NCI-H146 treated with DMSO at 0.1 percent for 48 hours (cell line): ENCODE measurements at regions not wholly inside any gene's neighbourhood (a gene's known extent, or its start where the extent isn't known, plus 50 kb on each side); places are given as distances from the start of the nearest gene placed in this dataset.

Experiments
- DNase-seq: peaks from one replicate; lab custom pipeline; 2025; ENCODE audit not compliant: unreplicated experiment; lab: John Stamatoyannopoulos, UW

DNA sequence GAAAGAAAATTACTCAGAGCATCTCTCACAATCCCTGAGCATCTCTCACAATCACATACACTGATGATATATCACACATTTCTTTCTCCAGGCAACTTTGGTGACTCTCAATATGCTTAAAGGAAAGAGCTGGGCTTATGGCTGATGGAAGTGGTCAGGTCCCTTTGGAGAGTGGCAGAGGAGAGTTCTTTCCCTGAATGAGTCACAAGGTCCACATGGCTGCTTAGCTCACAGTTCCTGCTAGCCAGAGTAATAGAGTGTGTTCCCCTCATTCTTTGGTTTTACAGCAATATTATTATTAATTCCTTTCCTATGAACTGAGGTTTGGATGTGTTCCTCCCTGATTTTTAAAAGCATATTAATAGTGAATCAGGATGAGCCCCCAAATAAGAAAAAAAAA is 287.4 kb downstream of the C7orf25 start:
- DNase-seq = no peak

DNA sequence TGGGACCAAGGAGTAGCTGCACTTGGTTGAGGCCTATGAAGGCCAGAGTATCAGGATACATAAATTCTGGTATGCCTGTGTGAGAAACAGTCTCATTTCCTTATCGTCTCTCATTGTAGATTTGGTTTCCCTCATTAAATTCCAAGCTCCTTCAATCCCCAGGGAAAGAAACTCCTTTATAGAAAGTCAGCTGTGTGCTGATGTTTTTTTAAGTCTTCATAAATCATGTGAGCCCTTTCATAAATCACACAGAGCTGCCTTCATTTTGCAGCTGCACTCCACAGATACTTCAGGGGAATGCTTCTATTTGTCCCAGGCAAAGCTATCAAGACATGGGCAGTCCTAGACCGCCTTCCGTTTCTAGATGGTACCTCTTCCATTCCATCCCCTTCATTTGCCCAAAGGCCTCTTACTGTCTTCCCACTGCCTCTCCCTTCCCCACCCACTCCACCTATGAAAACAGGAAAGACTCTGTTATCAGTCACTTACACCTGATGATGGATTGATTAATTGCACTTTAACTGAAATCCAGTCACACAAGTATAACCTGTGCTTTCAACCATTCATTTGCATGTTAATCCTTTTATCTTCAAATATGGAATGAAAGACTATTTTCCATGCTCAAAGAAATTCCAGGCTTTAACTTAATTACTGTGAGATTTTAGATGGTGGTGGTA is 290.2 kb downstream of the C7orf25 start:
- no peak for DNase-seq

DNA sequence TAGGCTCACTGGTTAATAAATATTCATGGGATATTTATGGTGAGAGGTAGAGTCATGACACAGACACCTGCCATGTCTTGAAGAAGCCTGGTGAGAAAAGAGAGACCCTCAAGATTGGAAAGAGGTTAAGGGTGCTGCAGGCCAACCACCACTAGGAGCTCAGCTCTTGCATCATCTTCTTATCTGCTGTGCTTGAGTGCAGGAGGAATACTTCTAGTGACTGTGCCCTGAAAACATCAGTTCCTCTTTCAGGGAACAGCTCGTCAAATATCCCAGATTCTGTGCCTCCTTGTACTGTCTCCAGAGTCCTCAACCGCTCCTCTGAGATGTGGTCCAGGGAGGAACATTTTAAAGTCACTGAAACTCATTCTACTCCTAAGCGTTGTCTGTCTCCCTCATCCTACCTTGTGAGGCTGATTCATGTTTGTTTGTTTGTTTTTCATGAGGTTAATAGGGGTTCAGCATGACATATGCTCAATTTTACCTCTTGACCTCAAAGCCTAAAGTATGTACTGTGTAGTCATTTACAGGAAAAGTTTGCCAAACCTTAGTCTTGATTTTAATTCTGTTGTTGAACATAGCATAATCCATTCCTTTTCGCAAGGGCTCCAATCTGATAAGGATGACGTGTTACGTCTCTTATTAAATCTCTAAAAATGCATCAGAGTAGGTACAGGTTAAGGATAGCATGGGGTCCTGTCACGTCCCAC is 293.1 kb downstream of the C7orf25 start:
- no peak for DNase-seq

DNA sequence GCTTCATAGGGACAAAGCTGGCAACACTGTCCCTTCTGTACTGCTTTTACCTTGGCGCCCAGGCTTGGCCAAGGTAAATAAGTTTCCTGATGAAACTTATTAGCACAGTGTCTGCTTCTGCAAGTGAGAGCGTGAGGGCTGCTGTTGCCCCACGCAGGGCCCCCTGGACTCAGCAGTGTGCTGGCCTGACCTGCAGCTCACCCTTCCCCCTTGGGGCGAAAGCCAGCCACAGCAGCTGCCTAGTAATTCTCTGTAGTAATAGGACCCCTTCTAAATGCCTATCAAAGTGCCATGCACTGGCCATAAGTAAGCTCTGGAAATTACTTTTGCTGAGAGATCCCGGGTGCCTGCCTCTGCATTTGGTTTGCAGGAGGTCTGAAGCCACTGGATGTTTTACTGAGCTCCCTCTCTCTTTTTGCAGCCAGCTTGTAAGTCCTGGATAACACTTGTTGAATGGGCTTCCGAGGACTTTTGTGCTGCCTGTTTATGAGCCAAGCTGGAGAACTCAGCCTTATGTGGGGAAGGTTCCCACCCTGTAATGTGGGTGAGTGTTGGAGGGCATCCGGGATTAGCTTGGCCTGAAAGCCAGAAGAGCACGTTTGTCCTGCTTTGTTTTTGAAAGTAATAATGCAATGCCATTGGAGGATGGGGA is 293.9 kb downstream of the C7orf25 start:
- DNase-seq = no peak

DNA sequence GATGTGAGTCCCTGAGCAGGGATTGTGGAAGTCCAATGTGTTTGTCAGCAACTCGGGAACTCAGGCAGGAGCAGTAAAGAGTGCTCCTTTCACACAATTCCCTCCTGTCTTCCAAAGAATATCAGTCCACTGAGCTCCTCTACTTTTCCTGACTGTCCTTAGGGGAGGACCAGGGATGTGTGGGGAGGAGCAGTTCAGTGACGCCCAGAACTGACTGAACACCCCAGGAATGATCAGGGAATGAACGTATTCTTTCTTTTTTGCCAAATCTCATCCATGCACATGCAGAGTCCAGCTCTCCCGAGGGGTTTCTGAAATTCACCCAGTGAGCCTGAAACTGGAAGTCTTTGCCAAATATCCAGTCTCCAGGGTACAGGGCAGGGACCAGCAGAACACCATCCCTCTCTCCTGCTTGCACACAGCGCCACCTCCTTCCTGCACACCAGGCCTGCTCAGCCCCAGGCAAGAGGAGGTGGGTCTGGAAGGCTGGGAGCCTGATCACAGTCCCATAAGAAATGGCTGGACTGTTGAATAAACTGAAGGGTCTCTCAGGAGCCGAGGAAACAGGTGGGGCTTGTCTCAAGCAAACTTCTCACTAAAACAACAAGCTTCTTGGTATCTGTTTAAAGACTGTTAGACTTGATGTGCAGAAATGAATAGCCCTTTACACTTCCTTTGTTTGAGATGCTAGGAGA is 294.7 kb downstream of the C7orf25 start:
- no peak for DNase-seq

DNA sequence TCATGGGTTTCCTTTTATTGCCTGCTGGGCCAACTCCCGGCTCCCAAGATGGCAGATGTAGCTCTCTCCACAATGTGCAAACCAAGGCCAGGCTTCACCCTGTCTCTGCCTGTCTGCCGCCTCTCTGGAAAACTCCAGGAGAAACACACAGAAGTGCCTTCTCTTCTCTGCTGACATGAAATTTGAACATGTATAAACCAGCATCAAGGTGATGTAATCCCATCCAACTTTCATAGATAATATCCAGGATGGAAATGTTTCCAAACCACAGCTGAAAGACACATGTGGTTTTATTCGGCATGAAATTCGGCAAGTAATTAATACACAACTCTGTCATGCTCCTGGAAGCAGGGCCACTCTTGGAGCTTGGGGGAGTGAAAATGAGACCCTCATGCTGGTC is 297.2 kb downstream of the C7orf25 start:
- no peak for DNase-seq

DNA sequence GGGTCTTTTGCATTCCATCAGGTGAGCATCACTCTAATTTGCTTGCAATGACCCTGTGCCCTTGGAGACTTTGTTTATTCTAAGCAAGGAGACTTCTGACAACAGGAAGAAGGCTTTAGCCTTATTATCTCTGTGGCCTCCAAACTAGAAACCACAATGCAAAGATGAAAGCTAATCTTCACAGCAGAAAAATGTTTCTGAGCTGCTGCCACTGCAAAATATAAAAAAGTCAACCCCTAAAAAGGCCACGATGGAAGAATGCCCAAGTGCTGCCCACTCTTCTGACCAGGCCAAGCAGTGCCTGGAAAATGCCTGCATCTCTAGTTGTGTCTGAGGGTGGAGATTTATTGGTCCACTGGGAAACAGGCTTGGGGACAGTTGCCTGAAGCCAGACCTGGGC is 299.9 kb downstream of the C7orf25 start:
- DNase-seq = no peak

DNA sequence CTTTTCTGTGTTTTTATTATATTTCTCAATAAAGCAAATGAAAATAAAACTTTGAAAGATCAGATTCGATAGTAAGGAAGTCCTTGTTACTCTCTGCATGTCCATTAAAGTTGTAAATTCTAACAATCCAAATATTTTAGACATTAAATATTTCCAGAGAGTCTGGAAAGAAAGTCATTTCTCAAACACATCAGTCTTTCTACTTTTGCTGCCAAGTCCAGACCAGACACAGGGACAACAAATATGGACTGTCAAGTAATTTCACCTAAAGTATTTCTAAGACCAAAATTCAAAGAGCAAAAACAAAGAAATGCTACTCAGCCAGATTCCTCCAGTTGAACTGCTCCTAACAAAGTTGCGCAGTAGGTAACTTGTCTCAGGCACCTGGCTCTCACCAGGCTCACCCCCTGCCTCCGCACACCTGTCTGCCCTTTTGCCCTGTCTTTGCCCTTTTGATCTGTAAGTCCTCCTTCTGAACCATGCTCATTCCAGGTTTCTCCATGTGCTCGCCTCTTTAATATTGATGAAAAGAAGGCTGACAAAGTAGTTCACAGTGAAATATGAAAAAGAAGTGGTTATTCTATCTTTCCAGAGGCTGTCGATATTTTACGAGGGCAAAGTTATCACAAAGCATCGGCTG is 300.5 kb downstream of the C7orf25 start:
- no peak for DNase-seq

DNA sequence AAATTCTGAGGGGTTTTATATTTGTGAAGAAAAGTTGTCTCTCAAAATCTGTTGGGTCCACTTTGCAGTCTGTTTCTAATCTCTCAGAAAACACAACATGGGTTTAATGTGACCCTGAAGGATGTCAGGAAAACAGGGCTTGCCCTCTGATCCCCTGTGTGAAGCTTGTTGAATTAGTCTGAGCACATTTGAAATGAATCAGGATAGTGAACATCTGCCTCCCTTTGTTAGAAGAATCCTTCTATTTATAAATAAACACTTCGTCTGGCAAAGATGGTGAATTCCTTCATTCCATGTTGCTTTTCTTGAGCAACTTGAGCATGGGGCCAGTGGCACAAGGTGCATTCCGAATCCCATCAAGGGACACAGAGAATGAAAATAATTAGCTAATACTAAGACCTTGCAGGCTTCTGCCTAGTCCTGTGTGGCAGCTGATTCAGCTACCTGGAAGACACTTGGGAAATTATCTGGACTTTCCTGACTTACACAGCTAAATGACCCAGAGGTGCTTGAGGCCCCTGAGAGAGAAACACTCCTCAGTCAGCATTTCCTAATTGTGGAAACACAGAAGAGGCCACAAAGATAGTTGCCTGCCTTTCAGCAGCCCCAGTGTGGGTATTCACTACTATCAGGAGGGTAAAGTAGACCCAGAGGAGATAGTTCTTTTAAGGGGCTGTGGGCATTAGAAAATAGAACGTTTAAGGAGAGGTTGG is 305.5 kb downstream of the C7orf25 start:
- DNase-seq = no peak

DNA sequence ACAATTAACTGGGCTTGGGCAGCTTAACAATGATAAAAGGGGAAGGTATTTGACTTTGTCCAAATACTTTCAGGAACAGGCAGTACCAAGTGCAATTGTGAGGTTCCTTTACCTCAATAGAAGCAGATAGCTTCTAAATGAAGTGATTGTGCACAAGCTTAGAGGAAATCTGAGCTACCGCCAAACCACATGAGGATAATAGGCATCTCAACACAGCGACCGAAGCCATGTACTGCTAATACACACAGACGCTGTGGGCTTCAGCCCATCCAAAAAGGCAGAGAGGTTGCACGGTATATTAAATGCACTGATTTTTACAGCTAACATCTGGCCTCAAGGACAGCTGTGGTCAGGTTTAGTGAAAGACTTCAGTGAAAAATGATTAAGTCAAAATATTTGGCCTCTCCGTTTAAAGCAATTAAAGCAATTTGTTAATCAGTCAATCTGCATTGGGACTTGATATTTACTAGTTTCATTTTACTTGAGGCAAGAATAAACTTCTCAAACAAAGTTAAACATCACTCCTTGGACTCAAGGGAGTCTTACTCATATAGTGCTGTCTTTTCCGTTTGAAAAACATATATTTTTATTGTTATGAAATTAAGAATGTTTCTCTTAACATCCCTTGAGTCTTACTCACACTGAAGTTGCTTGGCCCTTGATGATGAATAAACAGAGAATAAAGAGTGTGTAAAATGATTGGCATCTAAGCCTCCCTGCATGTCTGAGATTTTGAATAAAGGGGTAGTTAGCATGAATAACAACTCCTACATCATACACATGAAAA is 306.3 kb downstream of the C7orf25 start:
- no peak for DNase-seq

DNA sequence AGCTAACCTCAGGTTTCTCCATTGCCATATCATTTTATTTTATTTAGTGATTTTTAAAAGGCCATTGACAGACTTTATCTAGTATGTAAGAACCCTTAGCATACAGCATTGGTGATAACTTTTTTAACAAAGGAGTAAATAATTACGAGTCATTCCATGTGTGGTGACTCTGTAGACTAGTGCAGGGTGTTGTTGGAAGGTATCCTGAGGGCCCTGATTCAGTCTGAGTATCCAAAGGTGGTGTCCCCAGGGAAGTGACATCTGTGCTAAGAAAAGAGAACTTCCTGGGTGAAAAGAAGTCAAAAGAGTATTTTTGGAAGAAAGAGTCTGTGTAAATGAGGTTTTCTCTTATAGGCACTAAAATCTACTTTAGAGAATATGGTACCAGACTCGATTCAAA is 308.4 kb downstream of the C7orf25 start:
- no peak for DNase-seq

DNA sequence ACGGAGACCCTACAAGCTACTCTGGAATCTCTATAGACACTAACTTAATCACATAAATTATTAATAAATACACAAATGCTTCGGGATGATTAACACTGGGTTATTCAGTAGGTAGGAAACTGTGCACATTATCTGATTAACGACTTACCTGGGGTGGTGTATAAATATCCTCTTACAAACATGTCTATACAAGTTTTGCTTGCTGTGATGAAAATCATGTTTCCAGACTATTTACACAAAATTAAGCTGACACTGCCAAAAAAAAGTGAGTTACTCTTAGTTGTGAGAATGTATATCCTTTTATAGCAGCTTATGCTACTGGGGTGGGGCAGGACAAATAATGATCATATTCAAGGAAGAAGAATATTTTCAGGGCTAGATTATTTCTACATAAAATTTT is 314.6 kb downstream of the C7orf25 start:
- no peak for DNase-seq

DNA sequence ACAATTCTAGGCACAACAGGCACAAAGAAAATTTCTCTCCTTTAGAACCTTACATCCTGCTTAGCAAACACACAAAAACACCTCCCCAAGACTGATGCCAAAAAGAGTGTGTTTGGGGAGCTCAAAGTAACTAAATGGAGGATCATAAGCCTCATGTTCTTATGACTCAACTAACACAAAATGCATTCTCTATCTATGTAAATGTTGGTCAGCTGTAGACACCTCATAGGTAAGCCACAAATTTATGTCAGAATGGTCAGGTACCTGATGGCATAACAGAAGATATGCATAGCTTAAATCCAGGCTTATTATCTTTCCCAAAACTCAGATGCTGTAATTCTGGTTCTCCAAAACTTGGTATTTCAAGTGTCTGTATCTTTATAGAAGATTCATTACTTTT is 315.1 kb downstream of the C7orf25 start:
- DNase-seq = no peak

DNA sequence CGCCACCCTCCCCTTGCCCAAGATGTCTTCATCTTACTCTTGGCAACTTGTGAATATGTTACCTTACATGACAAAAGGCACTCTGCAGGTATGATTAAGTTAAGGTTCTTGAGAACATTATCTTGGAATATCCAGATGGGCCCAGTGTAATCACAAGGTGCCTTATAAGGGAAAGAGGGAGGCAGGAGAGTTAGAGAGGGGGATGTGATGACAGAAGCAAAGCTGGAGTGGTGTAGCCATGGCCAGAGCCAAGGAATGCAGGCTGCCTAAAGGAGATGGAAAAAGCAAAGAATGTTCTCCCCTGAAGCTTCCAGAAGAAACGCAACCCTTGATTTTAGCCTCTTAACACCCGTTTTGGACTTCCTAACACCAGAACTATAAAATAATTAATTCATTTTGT is 318.0 kb downstream of the C7orf25 start:
- DNase-seq = no peak

DNA sequence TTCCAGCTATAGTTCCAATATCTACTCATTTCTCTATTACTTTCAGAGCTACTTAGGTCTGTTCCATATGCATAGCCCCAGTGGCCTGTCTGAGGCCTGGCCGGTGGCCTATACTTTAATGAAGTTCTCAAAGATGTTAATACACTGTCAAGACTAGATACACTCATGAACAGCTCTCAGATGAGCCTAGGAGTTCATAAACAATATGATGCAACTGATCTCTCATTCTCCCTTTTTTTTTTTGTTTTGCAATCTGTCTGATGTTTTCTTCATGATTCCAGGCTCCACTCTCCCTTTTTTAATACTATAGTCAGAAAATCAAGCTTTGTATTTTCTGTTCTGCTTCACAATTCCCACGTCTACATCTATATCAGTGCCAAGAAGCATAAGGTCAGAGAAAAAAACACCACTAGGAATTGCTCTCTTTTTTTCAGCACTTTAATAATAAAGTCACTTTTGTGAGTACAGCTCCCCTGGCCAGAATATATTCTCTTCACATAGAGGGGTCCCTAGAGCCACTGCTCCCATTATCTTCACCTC is 321.0 kb downstream of the C7orf25 start:
- no peak for DNase-seq

DNA sequence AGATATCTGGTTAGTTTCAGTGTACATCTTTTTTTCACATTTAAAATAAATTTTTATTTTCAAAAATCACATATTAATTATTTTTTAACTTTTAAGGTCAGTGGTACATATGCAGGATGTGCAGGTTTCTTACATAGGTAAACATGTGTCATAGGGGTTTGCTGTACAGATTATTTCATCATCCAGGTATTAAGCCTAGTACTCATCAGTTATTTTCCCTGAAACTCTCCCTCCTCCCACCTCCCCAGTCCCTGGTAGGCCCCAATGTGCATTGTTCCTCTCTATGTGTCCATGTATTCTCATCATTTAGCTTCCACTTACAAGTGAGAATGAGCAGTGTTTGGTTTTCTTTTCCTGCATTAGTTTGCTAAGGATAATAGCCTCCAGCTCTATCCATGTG is 323.0 kb downstream of the C7orf25 start:
- no peak for DNase-seq

DNA sequence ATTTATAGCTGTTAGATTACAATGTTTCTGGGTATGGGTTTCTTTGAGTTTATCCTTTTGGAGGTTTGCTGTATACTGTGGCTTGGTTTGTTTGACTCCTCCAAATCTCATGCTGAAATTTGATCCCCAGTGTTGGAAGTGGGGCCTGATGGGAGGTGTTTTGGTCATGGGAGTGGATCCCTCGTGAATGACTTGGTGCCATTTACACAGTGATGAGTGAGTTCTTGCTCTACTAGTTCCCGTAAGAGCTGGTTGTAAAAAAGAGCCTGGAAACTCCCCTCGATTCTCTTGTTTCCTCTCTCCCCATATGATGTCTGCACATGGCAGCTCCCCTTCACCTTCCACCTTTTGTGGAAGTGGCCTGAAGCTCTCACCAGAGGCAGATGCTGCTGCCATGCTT is 324.1 kb downstream of the C7orf25 start:
- DNase-seq = no peak

DNA sequence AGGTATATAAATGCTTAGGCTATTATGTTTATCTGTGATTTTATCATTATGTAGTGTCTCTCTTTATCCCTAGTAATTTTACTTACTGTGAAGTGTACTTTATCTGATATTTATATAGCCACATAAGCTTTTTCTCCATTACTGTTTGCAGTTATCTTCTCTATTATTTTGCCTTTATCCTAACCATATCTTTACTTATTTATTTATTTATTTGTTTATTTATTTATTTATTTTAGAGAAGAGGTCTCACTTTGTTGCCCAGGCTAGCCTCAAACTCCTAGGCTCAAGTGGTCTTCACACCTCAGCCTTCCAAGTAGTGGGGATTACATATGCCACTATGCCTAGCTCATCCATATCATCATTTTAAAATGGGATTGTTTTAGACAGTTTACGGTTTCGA is 331.8 kb downstream of the C7orf25 start:
- DNase-seq = no peak

DNA sequence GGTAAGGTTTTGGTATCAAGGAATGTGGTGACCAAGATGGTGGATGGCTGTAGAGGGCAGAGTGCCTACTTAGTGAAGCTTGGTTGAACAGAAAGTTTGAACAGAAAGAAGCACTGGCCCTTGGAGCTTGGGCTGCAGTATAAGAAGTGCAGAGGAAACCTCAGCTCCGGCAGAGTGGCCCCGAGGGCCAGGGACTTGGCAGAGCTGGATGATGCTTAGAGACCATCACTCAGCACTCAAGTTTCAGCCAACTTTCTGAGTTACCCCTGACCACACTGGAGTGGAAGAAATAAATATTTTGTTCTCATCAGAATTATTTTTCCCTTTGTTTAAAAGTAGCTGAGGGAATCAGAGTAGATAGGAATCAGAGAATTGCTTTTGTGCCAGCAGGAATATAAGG is 336.7 kb downstream of the C7orf25 start:
- DNase-seq = no peak

DNA sequence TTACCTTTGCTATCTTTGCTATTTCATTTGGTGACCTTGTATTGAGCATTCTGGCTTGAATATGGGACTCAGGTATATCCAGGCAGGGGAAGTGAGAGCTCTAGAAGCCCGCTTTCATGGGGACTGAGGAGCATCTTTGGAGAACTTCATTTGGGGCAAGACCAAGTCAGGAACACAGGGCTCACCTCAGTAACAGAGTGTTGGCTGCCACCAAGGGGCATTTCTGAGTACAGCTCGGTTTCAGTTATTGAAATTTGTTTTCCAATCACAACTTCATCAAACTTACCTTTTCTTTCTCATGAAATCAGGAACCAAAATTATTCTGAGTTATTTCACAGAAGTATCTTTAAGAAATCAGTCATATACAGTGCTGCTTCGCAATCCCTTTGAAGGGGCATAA is 337.2 kb downstream of the C7orf25 start:
- no peak for DNase-seq
